HG03196 (cell line): ENCODE measurements at regions not wholly inside any gene's neighbourhood (a gene's known extent, or its start where the extent isn't known, plus 50 kb on each side); places are given as distances from the start of the nearest gene placed in this dataset.

Experiments used
- ATAC-seq: cut with Tn5 transposase; IDR thresholded peaks from one replicate; pipeline ENCODE4 v1.9.1; 2021; ENCODE audit not compliant: unreplicated experiment

- ATAC-seq, result no peak
Measured at GRCh38 chr5:56466136-56466816, 233.1 kb upstream of the ANKRD55 start.

- no peak for ATAC-seq
Measured at GRCh38 chr5:56465769-56466135, 232.6 kb upstream of the ANKRD55 start.

- ATAC-seq, result no peak
Measured at GRCh38 chr5:56464935-56465768, 232.0 kb upstream of the ANKRD55 start.

GRCh38 chr5:56463944-56464571 is 230.9 kb upstream of the ANKRD55 start:
- no peak for ATAC-seq

GRCh38 chr5:56461584-56461983 is 228.5 kb upstream of the ANKRD55 start:
- no peak for ATAC-seq

GRCh38 chr5:56460681-56461191 is 227.6 kb upstream of the ANKRD55 start:
- ATAC-seq, result no peak

- no peak for ATAC-seq
Measured at GRCh38 chr5:56460195-56460546, 227.0 kb upstream of the ANKRD55 start.

GRCh38 chr5:56459394-56460194 is 226.5 kb upstream of the ANKRD55 start:
- ATAC-seq, result no peak

- ATAC-seq, result no peak
Measured at GRCh38 chr5:56457887-56458812, 225.0 kb upstream of the ANKRD55 start.

GRCh38 chr5:56456002-56456401 is 222.9 kb upstream of the ANKRD55 start:
- no peak for ATAC-seq

GRCh38 chr5:56455417-56455816 is 222.3 kb upstream of the ANKRD55 start:
- ATAC-seq, result no peak

- no peak for ATAC-seq
Measured at GRCh38 chr5:56454219-56454862, 221.2 kb upstream of the ANKRD55 start.

- ATAC-seq, result no peak
Measured at GRCh38 chr5:56451742-56452141, 218.6 kb upstream of the ANKRD55 start.

GRCh38 chr5:56450766-56451165 is 217.6 kb upstream of the ANKRD55 start:
- ATAC-seq, result no peak

GRCh38 chr5:56449071-56449640 is 216.0 kb upstream of the ANKRD55 start:
- no peak for ATAC-seq

GRCh38 chr5:56447656-56448055 is 214.5 kb upstream of the ANKRD55 start:
- no peak for ATAC-seq

GRCh38 chr5:56447232-56447631 is 214.1 kb upstream of the ANKRD55 start:
- no peak for ATAC-seq

GRCh38 chr5:56446728-56447127 is 213.6 kb upstream of the ANKRD55 start:
- ATAC-seq, result no peak

GRCh38 chr5:56443826-56444225 is 210.7 kb upstream of the ANKRD55 start:
- ATAC-seq, result no peak
